ENCODE measurements at regions not wholly inside any gene's neighbourhood (a gene's known extent, or its start where the extent isn't known, plus 50 kb on each side); places are given as distances from the start of the nearest gene placed in this dataset.
"Not testable (repeated sequence)": the region's sequence is repeated elsewhere in the genome, so short reads cannot be mapped to it uniquely, and the experiment has no call there.

DNA sequence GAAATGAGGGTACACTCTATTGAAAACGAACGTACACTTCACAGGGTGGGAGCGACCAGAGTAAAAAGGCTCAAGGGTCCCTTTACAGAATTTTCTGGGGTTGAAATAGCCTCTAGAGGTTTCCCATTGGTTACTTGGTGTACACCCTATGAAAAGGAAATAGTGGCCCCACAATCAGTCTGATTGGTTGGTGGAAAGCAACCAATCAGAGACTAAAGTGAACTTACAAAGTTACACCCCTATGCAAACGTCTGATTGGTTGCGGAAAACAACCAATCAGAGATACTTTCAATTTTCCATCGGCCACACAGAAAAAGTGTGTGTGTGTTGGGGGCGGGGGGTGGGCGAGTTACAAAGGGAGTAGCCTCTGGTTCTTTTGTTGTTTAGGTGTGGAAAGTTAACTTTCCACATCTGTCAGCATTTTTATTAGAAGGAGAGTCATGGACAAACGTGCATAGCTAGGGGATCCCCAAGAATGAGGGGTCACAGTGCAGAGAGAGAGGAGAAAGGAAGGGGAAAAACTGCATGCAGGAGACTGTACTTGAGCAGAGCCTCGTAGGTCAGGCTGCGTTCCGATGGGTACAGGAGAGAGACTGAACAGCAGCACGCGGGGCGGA, 1152.1 kb downstream of the TBC1D22A start:
- no peak for DNase-seq (ENCODE audit: low read depth in 2 of 2)

DNA sequence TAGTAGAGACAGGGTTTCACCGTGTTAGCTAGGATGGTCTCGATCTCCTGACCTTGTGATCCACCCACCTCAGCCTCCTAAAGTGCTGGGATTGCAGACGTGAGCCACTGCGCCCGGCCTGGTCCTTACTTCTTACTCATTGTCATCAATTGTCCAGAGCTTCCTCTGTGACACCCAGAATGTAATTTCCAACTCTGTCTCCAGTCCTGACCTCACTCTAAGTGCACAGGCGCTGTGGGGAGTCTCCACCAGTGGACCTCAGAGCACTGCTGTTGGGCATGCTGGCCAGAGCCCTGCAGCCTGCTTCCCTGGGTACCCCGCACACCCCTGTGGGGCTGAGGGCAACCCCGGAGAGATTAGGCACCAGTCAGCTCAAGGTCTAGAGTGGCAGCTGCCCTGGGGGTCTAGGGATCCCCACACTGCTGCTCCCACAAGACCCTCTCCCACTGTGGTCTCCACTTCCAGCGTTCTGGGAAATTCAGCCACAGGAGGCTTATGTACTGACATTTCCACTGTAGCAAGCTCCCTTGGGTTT, 1140.3 kb downstream of the TBC1D22A start:
- DNase-seq (ENCODE audit: low read depth in 2 of 2), result no peak

DNA sequence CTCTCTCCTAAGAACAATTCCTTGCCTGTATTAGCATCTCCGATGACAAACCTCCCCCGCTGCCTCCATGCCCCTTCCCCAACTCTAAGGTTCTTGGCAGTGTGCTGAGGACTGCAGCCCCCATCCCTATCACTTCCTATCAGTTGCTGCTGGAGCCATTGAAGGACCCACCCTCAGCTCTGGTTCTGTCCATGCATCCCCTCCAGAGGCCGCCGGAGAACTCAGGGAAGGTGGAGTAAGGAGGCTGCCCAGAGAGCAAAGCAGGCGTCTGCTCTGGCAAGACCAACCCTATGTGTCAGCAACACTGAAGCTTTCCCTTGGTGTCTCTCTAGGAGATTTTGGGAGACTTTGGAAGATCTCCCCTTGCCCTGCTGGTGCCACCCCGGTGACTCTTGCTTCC, 1139.5 kb downstream of the TBC1D22A start:
- no peak for DNase-seq (ENCODE audit: low read depth in 2 of 2)

DNA sequence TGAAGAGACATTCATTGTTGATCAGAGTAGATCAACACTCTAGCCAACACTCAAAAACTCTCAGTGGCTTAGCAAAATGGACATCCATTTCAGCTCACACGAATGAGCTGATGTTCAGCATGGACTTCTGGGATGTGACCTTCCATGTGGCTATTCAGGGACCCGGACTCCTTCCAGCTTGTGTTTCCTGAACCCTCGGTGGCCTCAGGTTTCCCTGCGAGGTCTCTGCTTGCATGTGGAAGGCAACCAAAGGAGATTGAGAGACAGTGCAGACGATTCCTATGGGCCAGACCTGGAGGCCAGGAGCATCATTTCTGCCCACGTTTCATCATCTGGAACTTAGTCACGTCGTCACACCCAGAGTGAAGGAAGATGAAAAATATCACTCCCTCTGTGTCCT, 1137.4 kb downstream of the TBC1D22A start:
- no peak for DNase-seq (ENCODE audit: low read depth in 2 of 2)

DNA sequence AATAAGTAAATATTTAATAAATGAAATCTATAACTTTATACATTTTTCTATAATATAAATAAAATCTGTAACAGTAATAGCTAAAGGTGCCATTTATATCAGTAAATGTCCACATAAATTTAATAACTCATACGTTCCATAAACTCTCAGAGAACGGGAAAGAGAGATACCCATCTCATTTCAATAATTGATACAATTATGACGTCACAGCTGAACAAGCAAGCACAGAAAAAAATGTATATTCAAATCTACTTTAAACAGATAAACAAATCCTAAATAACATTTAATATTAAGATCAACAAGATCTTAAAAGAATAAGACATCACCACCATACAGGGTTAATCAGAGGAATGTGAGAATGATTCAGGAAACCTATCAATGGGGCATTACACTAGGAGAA, 1136.5 kb downstream of the TBC1D22A start:
- DNase-seq (ENCODE audit: low read depth in 2 of 2), result no peak

DNA sequence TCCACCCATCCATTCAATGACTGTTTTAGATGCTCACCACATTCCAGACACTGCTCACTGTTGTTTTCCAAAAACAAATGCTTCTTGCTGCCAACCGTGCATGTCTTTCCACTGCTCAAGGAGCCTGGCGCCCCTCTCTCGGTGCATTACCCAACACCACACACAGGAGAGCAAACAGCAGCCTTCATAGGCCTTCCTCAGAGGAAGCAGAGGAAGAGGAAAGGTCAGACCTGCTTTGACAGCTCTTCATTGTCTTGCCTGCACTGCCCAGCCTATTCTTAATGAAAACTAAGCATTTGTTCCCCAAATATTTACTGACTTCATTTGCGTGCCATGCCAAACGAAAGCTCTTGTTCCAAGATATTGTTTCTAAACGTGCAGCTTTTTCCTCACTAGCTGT, 1129.2 kb downstream of the TBC1D22A start:
- DNase-seq (ENCODE audit: low read depth in 2 of 2), result no peak

DNA sequence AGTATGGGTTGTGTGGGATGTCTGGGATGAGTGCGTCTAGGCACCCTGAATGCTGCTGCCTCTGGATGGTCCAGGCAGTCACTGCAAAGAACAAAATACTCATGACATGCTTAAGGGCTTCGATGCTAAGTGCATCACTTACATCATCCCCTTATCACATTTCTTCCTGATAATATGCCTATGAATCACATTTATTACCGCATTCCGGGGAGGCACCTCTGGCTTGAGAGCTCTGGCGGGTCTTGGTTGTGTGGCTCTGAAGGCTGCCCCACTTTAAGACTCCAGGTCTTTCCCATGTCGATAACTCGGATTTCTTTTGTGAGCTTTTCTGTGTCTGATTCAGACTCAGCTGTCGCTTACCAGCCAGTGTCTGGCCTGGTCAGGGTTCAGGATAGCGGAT, 1126.4 kb downstream of the TBC1D22A start:
- no peak for DNase-seq (ENCODE audit: low read depth in 2 of 2)

DNA sequence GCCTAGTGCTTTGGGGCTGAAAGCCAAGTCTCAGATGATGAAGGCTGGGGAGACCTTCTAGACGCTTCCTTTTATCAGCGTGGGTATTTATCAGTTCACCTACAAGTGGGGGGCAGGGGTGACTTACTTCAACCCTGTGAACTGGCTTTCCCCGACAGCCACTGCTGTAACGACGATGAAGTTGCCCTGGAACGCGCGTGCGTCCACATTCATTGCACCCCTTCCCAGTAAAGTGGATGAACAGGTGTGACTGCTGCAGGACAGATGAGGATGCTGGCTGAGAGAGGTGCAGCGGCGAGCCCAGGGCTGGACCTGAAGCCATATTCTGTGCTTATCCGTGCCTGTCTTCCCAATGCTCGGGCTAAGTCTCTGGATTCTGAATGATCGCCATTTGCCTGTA, 1122.3 kb downstream of the TBC1D22A start:
- no peak for DNase-seq (ENCODE audit: low read depth in 2 of 2)

DNA sequence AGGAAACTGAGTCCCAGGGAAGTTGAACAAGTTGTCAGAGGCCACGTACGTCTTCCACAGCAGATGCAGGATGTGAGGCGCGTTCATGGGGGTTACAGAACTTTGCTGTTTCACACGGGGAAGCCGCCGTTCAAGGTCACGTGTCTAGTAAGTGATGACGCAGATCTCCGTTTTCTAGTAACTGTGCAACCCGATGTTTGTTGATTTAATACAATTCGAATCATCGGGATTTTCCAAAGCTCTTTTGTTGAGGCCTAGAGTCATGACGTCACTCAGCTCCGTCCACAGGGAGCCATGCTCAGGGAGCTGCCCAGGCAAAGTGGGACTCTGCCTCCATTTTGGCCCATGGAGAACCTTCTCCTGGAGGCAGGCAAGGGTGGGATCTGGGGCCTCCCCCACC, 1121.8 kb downstream of the TBC1D22A start:
- no peak for DNase-seq (ENCODE audit: low read depth in 2 of 2)

DNA sequence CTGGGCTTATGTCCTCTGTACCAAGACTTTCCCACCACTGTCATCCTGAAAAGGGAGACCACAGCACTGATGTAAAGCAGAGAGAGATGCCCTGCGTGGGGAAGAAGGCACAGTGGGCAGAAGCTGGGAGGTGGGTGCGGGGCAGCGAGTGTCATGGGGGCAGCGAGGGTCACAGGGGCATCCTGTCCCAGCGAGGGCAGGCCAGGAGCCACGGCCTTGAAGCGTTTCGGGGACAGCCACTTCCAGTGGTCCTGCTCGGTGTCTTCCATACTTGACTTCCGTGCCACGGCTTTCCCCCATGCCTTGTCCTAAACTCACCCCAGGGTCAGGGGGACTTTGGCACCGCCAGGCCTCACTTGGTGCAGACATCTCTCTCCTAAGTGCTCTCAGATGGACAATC, 1121.3 kb downstream of the TBC1D22A start:
- DNase-seq (ENCODE audit: low read depth in 2 of 2), result no peak

DNA sequence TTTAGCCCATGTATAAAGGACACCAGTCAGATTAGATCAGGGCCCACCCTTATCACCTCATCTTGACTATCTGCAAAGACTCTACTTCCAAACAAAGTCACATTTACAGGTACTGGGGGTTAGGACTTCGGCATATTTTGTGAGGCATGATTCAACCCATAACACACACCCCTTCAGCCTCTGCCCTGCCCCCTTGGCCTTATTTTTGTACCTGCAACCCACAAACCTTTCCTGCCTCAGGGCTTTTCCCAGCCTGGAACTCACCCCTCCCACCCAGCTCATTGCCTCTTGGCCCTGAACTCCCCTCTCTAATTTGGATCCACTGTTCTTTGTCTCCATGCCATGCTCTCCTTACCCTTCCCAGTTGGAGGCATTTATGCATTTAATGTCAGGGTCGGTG, 1116.9 kb downstream of the TBC1D22A start:
- DNase-seq (ENCODE audit: low read depth in 2 of 2), result no peak

DNA sequence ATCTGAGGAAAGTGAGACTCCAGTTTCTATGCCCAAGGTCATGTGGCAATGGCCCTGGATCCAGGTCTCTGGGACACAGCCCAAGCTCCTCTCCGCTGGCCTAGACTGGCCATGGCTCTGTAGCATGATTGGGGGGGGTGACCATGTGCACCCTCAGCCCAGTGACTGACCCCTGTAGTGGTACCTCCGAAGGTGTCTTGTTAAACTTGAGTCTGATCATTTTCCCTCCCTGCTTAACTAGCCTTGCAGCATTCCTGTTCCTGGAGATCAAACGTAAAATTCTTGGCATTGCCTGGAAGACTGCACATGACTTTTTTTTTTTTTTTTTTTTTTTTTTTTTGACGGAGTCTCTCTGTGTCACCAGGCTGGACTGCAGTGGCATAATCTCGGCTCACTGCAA, 1116.0 kb downstream of the TBC1D22A start:
- no peak for DNase-seq (ENCODE audit: low read depth in 2 of 2)

DNA sequence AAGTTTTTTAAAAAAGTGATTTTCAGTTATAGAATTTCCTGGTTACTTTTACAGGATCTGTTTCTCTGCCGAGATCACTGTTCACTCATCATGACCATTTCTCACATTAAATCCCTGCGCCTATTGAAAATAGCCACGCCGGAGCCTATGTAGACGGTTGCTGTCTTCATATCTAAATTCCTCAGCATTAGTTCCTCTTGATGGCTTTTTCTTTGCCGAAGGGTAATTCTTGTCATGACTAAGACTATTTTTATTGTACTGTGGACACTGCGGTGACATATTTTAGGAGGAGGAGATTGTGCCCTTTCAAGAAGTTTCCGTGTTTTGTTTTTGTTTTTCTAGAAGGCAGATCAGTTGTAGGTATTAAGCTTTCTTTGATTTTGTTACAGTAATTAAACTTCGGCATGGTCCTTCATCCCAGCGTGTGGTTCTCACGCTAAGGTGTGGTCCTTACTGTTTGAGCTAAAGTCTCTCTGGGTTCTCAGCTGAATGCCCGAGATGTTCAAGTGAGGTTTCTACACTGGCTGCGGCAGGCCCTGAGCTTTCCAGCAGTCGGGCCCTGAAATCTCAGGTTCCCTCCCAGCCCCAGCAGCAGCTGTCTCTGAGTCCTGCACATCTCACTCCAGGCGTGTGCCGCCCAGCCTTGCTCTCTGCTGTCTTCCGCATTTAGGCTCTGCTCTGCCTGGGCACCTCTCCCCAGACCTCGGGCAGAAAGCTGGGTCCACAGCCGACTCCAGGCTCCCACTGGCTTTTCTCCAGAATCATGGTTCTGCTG, 1110.5 kb downstream of the TBC1D22A start:
- DNase-seq (ENCODE audit: low read depth in 2 of 2), result no peak

DNA sequence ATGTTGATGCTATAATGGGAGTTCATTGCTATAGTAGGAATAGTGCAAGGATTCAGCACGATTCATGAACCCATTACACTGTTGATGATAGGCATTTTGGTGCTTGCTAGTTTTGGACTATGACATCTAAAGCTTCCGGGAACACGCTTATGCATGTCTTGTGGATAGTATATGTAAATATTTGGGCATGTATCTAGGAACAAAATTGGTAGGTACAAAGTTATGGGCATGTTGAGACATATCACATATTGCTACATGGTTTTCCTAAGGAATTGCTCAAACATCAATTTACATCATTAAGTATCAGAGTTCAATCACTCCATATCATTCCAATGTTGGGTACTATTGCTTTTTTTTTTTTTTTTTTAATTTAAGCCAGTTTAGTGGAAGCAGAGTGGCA, 1103.2 kb downstream of the TBC1D22A start:
- DNase-seq (ENCODE audit: low read depth in 2 of 2), result no peak

DNA sequence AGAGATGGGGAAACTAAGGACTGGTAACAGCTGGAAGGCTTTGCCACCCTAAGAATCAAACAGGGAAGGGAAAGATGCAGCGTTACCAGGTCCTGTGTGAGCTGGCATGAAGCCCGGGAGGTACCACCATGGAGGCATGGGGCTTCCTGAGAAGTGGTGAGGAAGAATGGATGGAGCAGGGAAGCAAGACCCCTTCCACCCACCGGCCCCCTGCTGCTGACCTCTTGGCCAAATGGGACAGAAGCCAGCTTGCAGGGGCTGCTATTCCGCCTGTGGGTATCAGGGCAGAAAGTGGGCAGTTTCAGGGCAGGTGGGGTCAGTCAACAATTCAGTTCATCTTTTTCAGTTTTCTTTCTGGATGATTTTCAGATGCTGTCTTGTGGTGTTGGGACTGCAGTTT, 1099.9 kb downstream of the TBC1D22A start:
- DNase-seq (ENCODE audit: low read depth in 2 of 2), result no peak

DNA sequence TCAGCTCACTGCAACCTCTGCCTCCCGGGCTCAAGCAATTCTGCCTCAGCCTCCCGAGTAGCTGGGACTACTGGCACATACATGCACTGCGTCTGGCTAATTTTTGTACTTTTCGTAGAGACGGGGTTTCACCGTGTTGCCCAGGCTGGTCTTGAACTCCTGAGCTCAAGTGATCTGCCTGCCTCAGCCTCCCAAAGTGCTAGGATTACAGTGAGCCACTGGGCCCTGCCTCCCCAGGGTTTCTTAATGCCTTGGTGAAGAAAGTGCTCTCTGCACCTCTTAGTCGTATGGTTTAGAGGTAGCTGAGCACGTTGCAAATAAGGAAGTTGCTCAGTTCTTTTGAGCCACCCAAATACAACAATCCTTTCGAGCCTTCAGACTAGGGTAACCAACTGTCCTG, 1098.5 kb downstream of the TBC1D22A start:
- DNase-seq (ENCODE audit: low read depth in 2 of 2), result not testable (repeated sequence)

DNA sequence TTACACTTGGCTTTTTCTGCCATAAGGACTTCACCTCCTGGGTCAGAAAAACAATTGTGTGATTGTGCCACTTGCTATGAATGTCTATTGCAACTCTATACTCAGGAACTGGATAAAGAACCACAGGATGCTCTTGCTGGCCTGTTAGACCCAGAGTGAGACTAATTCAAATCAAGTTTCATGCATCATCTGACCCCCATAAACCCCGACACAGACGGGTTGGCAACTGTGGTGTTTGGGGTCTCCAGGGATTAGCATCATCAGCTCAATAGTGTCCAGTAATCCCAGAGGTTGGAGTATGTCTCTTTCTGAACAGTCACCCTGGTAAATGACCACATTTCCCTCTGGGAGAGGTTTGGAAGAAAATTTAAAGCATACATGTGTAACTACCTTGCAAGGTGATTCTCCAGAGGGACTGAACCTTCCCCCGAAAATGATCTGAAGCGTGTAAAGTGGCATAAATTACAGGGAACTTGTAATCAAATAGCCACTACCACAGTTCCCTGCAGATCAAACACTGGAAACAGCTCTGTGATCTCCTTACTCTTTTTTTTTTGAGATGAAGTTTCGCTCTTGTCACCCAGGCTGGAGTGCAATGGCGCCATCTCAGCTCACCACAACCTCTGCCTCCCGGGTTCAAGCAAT, 1097.6 kb downstream of the TBC1D22A start:
- DNase-seq (ENCODE audit: low read depth in 2 of 2), result no peak

DNA sequence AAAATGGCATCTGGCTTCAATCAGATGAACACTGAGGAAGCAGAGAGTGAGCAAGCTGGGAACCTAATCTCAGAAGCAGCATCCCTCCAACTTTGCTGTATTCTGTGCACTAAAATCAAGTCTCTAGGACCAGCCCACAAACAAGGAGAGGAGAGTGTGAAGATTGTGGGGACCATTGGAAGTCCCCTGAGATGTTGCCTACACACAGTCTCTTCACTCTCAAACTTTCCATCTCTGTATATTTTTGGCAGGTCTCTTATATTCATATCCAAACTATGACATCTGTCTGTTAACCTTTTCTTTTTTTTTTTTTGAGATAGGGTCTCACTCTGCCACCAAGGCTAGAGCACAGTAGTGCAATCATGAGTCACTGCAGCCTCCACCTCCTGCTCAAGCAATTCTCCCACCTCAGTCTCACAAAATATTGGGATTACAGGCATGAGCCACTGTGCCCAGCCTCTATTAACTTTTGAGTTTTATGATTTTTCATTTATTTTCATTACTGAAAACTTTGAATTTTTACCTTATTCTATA, 1096.4 kb downstream of the TBC1D22A start:
- DNase-seq (ENCODE audit: low read depth in 2 of 2), result no peak

DNA sequence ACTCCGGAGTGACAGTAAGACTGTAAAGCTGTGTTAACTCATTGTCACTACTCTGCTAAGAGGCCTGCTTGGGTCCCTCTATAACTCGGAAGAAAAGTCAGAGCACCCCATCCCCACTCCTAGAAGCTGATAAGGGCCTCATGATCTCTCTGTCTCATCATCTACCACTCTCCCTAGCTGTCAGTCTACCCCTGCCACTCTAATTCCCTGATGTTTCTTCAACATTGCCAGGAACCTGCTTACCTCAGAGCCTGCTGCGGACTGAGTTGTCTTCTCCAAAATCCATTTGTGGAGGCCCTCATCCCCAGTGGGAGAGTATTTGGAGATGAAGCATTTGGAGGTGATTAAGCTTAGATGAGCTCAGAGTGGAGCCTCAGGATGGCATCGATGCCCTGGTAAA, 1092.2 kb downstream of the TBC1D22A start:
- no peak for DNase-seq (ENCODE audit: low read depth in 2 of 2)

DNA sequence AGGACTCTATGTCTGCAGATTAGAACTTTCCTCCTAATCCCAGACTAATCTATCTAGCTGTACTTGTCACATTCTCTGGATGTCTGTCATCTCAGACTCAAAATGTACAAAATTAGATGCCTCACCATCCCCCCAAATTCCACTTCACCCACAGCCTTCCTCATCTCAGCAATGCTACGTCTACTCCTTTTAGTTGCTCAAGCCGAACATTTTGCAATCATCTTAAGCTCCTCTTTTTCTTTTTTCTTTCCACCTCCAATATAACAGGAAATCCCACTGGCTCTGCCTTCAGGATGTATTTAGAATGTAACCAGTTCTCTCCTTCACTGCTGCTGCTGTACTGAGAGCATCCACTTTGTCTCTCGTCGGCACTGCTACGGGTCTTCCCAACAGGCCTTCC, 1091.8 kb downstream of the TBC1D22A start:
- DNase-seq (ENCODE audit: low read depth in 2 of 2), result peak; percentile 14 to 31

DNA sequence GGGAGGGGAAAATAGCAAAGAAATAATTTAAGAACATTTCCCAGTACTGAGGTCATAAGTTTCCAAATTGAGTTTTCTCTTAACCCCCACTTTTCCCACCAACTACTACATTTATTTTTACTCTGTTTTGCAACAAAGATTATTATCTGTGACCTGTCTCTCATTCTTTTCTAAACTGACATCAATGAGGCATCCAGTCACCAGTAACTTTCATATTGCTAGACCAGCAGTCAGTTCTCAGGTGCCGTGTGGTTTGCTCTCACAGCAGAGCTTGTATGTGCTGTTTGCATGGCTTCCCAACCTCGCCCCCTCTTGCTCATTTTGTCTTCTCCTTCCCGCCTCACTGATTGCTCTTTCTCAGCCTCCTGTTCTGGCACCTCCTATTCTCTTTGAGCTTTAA, 1091.3 kb downstream of the TBC1D22A start:
- DNase-seq (ENCODE audit: low read depth in 2 of 2), result no peak

DNA sequence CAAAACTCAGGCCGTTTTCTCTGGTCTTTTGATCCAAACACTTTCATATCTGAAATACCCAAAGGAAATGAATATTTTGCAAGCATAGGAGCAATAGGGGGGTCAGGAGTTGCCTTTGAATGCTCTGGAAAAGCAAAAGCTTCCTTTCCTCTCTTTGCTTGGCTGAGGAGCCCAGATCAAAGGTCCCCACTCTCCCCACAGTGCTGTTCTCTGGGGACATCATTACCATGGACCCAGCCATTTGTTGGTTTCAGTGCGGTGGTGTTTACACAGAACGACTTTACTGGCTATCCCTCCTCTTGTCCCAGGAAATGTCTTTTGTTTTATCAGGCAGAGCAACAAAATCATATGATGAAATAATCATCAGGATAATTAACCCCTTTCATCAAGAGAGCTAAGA, 1089.1 kb downstream of the TBC1D22A start:
- no peak for DNase-seq (ENCODE audit: low read depth in 2 of 2)
